Femur (tissue), 1 donor: ENCODE measurements at regions not wholly inside any gene's neighbourhood (a gene's known extent, or its start where the extent isn't known, plus 50 kb on each side); places are given as distances from the start of the nearest gene placed in this dataset.

Experiments
- DNase-seq: peaks from one replicate; pipeline ENCODE4 v3.0.0-alpha.2; 2017

DNA sequence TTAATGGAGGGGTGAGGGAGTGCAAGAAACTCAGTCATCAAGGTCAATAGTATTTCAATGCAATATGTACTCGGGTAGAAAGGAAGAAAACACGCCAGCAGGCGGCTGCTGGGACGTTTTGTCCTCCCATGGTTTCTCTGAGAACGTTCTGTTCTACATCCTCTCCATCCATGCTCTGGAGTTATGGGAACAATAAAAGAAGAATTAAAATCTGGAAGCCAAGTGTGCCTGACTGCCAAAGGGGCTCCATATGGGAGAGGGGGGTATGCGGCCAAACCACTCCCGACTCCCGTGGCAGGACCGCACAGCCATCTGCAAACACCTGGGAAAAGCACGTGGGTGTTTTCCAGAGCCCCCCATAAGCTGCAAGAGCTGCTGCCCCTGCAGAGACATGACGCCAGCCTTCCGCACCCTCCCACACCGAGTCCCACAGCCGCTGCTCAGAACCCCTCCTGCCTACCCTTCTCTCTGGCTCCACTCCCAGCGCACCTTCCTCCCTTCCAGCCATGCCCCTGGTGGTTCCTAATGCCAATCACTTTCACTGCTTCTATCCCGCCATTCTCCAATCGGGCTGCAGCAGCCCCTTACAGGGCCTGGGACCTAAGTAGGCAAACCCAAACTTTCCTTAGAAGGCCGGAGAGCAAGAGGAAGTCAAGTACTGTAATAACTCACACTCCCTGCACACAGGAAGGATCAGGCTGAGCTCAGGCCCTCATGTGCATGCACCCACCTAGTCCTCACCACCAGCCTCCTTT lies 241.6 kb downstream of the SYK start:
- no peak for DNase-seq

DNA sequence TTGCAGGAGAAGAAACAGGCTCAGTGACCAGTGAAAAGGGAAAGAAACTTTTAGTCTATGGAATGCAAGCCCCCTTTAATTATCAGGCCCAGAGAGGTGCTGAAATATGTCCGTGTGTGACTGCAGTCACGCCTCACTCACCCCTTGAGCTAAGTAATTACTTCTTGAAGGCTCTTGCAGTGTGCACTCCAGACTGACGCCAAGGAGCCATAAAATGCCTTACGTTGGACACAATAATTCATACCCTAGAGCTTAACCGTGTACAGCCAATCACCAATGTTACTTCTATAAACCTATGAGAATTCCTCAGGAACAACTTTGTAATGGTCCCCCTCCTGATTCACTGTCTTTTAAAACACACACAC lies 242.2 kb downstream of the SYK start:
- DNase-seq = no peak

DNA sequence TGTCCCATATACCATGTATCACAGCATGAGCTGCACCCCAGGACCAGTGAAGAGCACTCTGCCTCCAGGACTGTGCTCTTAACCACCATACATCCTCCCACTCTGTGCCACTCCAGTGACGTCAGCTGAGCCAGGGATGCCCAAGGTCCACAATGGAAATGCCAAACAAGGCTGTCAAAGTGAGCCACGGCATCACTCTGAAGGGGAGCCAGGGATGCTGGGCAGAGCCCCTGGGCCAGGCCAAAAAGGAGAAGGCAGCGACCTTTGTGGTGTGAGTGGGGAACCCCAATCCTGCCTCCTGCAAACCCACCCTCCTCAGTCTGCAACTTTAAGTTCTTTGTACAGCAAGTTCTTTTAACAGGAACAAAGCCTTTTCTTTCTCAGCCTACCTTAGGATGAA lies 242.7 kb downstream of the SYK start:
- no peak for DNase-seq

DNA sequence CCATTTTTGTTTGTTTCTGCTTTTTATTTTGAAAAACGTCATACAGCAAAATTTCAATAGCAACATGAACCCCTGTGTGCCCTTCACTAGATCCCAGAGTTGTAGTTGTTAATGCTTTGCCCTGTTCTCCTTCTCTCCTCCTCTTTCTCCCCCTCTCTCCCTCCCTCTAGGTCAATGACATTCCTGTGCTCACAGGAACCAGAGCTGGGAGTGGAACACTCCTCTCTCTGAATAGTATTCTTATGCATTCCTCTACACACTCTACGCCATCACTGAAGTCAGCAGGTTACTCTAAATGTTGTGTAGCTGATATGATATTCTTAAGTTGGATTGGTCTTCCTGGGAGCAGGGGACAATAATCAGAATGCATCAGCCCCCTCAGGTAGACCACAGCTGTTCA lies 243.4 kb downstream of the SYK start:
- DNase-seq = no peak

DNA sequence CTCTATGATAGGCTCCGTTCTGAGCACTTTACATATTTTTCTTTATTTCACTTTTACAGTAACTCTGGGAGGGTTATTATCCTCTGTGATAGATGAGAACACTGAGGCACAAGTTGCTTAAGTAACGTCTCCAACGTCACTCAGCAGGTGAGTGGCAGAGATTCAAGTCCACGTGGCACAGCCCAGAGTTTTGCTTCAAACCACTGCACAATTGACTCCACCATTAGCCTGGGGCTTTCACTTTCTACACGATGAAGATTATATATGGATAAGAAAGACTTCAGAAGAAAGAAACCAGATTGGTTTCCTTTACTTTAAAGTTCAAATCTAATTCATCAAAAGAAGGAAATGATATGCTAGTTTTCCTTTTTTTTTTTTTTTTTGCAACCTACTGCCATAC lies 245.9 kb downstream of the SYK start:
- DNase-seq = no peak

DNA sequence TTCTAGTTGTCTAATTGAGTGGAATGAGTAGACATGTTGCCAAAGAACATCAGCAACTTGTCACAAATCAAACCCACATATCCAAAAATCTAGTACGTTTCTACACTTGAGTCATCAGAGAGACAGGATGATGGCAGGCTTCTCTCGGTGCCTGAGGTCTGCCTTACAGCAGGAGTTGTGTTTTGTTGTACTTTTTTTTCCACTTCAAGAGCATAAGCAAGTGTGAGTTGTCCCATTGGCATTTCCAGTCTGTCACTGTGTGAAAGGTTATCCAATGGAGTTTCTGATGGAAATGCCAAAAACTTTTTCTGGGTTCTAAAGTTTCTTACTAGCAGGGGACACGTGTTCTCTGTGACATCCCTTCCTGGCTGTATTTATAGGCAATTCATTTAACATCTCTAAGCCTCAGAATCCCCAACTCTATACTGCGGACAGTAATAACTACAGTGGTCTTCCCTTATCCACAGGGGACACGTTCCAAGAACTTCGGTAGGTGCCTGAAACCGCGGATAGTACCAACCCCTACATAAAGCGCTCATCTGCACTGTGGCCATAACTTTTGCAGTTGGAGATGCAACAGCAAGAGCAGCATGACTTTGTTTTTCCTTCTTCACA lies 246.5 kb downstream of the SYK start:
- DNase-seq = no peak

DNA sequence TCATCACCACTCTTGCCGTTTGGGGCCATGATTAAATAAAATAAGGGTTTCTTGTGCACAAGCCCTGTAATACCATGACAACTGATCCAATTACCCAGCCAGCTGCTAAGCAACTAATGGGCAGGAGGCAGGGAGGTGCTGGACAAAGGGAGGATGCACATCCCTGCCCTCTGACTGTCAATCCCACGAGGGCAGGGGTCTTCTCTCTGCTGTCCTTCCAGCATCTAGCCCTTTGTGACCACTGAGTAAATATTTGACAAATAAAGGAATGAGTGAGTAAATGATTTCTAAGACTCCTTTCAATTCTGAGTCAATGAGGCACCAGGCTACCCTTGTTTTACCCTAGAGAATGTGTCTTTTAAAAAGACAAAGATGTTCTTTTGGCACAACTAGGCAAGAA lies 247.1 kb downstream of the SYK start:
- DNase-seq = no peak

DNA sequence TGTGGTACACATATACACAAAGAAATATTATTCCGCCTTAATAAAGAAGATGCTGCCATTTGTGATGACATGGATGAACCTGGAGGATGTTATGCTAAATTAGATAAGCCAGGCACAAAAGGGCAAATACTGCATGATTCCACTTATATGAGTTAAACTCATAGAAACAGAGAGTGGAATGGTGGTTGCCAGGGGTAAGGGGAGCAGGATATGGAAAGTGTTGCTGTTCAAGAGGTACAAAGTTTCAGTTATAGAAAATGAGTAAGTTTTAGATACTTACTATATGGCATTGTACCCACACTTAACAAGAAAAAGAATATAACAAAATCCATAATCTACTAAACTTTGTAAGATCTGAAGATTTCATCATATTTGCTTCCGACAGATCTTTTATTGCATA lies 252.2 kb downstream of the SYK start:
- DNase-seq = no peak

DNA sequence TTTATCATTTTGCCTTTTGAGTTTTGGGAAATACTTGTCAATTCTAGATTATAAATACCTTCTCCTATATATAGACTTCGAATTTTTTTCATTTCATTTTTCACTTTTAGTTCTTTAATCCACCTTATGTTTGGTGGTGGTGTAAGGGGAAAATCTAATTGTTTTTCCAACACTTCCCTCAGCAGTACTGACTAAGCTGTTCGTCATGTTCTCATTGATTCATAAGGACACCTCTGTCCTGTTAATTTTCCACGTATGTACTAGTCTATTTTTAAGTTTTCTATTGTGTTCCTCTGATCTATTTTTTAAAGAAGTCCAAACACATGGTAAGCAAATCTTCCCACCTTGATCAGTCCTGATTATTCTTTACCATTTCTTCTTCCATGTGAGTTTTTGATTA lies 254.2 kb downstream of the SYK start:
- no peak for DNase-seq

DNA sequence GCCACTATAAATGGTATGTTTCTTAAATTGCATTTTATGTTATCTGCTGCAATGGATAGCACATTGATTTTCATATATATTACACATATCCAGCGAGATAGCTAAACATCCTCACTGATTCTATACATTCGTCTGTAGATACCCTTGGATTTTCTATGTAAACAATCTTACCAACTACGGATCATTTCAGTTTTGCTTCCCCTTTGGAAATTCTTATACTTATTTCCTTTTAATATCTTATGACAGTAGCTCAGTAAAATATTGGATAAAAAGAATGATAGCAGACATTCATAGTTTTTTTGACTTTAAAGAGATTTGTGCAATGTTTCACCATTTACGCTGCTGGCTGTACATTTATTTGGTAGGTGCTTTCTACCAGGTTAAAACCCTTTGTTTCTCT lies 254.9 kb downstream of the SYK start:
- DNase-seq = no peak

DNA sequence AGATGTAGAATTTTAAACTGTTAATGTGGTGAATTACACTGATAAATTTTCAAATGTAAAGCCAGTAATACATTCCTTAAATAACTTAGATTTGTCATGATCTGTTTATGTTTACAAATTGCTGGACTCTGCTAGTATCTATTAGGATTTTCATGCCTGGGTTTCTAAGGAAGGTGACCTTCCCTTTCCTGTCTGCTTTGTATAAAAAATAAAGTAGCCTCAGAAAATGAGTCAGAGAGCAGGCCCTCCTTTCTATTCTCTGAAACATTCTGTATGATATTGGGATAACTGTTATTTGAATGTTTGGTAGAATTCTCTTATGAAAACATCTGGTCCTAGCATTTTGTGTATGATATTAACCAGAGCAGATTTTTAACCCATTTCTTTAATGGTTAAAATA lies 255.3 kb downstream of the SYK start:
- DNase-seq = no peak

DNA sequence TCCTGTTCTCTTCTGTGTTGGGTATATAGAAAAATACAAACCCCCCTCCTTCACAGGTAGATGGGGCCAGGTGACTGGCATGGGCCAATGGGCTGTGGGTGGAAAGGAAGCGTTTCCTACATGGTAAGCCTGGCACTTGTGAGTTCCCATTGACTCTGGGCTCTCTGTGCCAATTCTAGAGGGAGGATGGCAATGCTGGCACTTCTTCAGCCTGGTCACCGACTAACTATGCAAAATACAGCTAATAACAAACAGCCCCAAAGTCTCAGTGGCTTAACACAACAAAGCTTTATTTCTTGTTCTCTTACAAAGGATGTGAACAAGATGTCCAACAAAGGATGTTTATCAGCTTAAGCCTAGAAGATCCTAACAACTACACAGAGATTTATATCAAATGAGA lies 258.1 kb downstream of the SYK start:
- no peak for DNase-seq

DNA sequence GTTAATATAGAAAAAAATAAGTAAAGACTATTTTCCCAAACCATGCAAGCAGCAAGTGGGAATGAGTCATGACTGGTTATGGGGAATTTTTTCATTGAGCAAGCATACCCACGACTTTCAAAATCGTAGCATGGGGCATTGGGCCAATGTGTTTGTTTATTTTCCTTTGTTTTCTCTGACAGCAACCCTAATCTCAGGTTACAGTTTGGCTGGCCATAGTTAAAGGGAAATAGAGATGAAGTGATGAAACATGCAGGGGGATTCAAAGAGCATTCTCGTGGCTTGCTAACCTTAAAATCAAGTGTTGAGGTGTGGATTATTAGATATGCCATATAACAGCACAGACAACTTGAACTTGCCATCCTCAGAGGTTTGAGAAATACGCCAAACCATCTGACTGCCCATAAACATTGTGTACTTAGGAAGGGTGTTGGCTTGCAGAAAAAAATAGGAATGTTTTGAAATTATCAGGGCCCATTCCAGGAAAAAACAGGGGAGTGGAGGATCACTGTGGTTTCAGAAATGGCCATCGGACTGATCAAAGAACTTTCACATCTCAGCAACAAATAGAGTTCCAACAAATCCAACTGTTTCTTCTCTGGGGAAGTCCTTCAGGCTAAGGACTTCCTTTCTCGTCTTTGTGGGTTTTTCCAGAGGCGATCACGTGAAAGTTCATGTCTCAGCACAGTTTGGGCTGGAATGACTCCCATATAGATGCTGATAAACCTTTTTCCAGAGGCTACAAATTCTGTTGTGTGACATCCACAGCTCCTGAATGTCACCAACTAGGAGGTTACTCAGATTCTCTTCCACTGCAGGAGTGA lies 259.1 kb downstream of the SYK start:
- DNase-seq = no peak

DNA sequence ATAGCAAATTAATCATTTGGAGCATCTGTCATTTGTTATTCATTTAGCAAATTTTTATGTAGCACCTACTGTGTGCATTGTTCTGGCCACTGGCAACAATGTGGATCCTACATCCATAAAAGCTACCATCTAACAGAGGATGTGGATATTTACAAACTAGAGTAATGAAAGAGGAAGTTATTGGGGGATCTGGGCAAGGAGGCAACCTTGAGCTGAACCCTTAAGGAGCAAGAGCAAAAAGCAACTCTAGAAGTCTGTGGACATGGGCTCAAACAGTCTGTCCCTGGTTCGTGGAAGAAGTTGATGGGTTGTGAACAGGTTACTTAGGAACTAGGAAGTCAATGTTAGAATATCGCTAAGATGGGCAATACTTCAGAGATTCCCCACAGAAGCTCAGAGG lies 259.9 kb downstream of the SYK start:
- DNase-seq = no peak

DNA sequence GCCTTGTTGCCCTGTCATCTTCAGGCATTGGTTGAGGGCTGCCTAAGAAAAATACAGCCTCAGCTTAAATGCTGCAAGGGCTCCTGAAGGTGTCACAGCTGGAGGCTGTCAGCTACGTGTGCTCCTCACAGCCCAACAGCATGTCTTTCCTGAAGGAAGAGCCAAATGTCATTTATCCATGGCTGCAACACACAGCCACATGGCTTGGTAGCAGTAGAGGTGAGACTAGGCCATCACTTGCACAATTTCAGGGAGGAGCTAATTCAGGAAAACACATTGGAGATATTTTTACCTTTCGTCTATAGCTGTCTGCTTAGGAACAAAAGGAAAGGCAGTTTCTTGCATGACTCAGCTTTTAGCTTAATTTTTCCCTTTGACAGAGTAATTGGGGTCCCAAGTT lies 260.7 kb downstream of the SYK start:
- no peak for DNase-seq

DNA sequence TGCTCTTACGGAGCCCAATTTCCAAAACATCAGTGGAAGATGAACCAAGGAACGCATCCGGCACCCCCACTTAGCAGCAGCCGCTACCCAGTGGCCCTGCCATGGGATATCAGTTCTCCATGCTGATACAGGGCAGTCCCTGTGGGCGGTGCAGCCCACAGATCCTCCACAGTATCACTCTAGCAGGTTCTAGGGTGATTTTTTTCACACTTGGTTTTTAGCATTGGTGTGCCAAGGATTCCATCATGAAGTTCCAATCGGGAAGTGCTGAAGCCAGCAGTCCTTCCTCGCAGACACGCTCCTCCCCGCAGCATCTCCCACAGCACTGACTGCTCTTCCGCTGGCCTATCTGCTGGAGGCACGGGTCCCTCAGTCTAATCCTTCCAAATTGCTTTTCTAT lies 261.9 kb downstream of the SYK start:
- DNase-seq = no peak

DNA sequence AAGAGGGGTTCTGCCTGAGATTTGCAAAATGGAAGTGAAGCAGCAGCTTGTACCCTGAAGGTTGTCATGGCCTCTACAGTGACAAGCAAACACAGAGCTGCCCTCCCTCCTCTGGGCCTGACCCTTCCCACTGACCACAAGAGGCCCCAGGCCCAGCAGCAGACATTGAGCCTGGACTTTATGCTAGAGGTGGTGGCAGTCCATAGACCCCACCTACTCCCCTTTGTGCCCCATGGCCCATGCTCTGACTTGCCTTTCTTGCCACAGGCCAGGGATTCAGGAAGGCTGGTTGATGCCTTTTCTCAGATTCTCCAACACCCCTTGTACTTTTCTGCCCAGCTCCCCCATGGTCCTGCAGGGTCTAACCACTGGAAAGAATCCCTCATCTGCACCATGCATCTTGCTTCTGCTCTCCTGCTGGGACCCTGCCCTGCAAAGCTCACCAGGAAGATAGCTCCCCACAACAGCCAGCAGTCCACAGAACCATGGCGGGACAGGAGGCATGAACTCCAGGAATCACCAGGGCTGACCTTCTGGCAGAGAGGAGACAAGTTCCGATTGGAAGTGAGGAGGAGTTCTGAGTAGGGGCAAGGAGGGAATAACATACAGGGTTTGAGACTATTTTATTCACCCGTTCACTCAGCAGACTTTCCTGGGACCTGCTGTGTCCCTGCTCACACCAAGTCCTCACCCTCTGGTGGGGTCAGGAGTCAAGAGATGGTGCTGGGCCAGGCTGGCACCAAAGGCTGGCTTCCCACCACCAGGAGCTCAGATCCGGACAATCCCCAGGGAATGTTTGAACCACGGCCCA lies 263.8 kb downstream of the SYK start:
- DNase-seq = no peak

DNA sequence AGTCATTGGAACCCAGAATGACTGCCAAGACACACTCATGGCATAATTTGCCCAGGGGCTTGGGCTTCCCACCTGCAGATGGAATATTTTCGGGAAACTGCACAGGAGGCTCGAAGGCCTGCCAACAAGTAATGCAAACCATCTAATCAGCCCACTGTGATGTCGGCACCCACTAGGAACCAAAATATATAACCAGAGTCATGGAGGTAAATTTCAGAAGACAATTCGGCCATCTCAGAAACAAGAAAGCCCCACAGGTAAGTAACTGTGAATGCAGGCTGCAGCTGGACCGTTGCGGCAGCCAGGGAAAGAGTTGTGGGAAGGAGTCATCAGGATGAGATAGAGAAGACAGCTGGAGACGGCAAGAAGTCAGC lies 264.4 kb downstream of the SYK start:
- no peak for DNase-seq

DNA sequence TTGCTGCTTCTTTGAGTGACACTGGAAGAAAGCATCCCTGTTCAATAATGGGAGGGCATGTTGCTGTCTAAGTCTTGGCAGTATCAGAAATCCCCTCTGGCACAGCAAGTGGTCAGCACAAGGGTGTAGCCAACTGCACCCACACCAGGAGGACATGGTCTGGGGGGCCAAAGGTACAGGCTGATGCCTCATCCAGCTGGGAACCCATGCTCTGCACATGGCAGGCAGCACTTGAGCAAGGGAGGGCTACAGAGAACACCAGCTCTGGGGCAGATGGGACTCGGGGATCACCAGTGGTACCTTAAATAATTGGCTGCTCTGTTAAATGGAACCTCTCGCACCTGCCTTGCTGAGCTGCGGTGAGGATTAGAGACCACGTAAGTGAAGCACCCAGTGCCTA lies 265.2 kb downstream of the SYK start:
- no peak for DNase-seq

DNA sequence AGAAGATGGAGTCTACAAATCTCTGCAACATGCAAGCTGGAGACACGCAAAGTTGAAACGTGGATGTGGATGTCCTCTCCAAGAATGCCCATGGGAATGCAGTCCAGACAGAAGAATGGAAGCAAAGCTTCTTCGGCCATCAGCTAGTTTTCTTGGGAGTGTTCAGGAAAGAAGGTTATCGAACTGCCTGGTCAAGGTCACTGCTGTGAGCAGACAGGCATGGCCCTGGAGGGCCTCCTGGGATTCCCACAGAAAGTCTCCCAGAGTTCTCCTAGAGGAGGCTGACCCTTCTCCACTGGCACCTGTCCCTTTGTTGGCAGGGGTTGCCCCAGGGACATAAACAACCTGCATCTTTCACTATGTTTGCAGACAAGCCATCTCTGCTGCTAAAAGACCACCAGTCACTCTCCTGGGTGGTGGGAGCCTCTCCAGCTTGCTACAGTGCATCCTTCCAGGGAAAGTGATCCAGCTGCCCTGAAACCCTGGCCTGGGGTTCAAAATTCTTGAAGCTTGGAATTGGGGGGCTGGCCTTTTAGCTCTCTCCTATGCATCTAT lies 265.8 kb downstream of the SYK start:
- no peak for DNase-seq

DNA sequence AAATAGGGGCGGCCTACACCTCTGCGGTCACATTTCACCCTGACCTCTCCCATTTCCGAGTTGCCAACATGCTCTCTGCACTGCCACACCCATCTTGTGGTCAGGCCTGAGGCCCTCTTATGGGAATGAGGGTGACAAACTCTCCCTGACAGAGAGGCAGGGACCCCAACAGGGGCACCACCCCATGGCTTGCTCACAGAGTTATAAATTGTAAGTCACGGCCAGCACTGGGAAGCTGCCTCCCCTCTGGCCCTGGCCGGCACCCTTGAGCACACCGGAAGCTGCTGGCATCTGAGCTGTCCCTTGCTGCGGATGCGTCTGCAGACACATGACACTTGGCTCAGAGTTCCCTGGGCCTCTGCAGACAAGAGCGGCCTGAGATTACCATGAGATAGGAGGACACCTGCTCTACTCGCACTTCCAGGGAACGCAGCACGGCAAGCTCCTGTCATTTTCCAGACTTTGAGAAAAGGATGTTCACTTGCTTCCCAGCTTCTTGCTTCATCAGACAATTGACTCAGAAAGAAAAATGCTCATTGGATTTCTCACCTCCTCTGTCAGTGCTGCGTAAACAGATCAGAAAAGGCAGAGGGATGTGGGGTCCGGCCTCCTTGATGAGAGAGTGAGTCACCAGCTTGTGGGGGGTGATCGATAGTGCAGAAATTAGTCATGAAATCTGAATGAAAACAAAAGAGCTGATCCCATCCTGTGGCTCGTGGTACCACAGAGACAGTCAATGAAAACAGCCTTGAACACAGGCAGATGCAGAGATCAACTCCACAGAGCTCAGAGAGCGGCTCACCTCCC lies 269.8 kb downstream of the SYK start:
- no peak for DNase-seq
